Esophagus muscularis mucosa (tissue), 4 donors: ENCODE measurements at regions not wholly inside any gene's neighbourhood (a gene's known extent, or its start where the extent isn't known, plus 50 kb on each side); places are given as distances from the start of the nearest gene placed in this dataset.

Experiments used
- CTCF ChIP-seq, 3 experiments: fragments of 200-600 bp in 2 of 3; fragments of 450-650 bp in 1 of 3; sonication (generic) in 2 of 3; IDR thresholded peaks; one replicate each; pipeline ENCODE4 v1.5.1; 2017 to 2019; ENCODE audit warnings: antibody characterized with exemption in 3 of 3, mild to moderate bottlenecking in 2 of 3, moderate library complexity in 1 of 3
- EP300 ChIP-seq: sonication (generic); formaldehyde crosslinking; IDR thresholded peaks from one replicate; pipeline ENCODE4 v1.6.1; 2017; ENCODE audit warnings: antibody characterized with exemption
- POLR2A ChIP-seq: fragments of 450-650 bp; IDR thresholded peaks from one replicate; pipeline ENCODE4 v1.6.1; 2017; ENCODE audit warnings: antibody characterized with exemption, moderate library complexity, mild to moderate bottlenecking, low read depth
- POLR2AphosphoS5 ChIP-seq, 2 donors: sonication (generic); formaldehyde crosslinking; IDR thresholded peaks; one replicate each; pipeline ENCODE4 v1.6.1; 2017; ENCODE audit warnings: antibody characterized with exemption in 2 of 2

- TF ChIP-seq EP300, result no peak
- no peak for TF ChIP-seq CTCF (IDR thresholded peaks at IDR 0.05)
- TF ChIP-seq POLR2AphosphoS5 (IDR thresholded peaks at IDR 0.05), result no peak
- TF ChIP-seq POLR2A, result no peak
Measured at GRCh38 chr6:166742981-166743380, 115.9 kb upstream of the RPS6KA2 start.
